ENCODE measurements at regions not wholly inside any gene's neighbourhood (a gene's known extent, or its start where the extent isn't known, plus 50 kb on each side); places are given as distances from the start of the nearest gene placed in this dataset.
"Not testable (repeated sequence)": the region's sequence is repeated elsewhere in the genome, so short reads cannot be mapped to it uniquely, and the experiment has no call there.

DNA sequence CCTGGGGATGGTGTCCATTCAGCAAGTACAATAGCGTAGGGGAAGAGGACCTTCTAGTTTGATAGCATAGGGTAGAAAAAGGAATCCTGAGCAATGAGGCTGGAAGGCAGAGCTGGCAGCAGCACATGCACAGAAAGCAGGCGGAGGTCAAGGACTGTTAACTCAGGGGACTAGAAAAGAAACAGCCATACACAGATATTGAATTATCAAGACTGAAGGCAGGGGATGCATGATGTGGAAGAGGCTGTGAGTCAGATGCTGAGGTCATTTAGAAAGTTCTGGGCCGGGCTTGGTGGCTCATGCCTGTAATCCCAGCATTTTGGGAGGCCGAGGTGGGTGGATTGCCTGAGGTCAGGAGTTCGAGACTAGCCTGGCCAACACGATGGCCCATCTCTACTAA, 65.6 kb downstream of the OPTC start:
- DNase-seq (ENCODE audit: low read depth) = peak; percentile 86

DNA sequence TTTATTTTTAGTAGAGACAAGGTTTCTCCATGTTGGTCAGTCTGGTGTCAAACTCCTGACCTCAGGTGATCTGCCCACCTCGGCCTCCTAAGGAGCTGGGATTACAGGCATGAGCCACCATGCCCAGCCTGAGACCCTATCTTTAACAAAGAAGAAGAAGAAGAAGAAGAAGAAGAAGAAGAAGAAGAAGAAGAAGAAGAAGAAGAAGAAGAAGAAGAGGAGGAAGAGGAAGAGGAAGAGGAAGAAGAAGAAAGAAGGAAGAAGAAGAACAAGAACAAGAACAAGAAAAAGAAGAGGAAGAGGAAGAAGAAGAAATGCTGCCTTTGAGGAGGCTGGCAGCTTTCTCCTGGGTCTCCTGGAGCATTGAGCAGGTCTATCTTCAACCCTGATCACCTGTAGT, 64.9 kb upstream of the ATP2B4 start:
- DNase-seq (ENCODE audit: low read depth) = not testable (repeated sequence)

DNA sequence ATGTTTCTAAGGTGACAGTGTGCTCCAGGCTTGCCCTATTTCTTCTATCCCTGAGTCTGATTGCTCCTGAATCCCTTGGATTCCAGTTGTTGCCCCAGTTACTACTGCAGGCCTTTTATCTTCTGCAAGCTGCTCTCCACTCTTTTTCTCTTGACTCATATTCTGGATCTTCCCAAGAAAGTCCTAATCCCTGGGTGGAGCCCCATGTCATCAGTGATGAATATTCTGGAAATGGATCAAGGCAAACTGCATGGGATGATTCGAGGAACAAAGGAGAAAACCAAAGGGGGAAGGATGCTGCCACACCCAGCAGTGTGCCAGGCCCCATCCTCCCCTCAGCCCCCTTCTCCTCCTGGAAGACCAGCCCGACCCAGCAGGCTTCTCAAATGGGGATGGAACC, 63.3 kb upstream of the ATP2B4 start:
- DNase-seq (ENCODE audit: low read depth) = peak; percentile 6

DNA sequence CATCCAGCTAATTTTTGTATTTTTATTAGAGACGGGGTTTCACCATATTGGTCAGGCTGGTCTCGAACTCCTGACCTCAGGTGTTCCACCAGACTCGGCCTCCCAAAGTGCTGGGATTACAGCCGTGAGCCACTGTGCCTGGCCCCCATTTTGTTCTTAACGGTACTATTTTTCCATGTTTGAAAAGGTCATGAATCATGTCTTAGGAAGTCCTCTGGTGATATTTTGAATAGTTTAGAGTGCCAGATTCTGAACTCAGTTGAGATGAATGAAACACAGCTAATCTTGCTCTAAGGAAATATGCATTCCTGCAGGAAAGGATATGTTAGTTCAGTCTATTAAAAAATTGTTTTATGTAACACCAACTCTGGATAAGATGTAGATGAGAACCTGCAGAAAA, 62.6 kb upstream of the ATP2B4 start:
- DNase-seq (ENCODE audit: low read depth) = no peak

DNA sequence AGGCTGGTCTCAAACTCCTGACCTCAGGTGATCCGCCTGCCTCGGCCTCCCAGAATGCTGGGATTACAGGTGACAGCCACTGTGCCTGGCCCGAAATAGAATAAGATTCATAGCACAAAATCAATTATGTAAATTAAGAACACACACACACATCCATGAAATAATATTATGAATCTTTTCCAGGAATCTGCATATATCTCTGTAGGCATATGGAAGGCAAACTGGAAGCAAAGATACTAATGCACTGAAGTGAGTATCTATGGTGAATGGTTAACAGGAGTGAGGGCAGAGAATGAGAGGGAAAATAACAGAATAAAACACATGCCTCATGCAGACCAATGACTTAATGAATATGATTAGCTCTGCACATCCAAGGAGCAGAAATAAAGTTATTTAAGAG, 61.6 kb upstream of the ATP2B4 start:
- no peak for DNase-seq (ENCODE audit: low read depth)

DNA sequence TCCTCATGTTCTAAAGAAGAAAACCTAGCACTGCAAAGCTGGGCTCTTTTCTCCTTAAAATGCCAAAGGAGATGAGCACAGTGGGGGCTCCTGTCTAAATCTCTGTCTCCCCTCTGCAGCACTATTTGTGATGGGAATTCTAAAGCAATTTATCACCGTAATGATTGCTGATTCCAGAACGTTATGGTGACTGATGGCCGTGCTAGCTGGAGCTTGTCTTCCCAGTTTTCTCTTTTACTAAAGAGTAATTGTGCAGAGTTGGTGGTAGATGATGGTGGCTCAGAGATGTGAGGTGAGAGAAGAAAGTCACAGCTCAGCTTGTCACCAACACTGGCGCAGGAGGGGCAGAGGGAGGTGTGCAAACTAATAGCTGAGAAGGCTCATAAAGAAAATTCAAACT, 60.7 kb upstream of the ATP2B4 start:
- DNase-seq (ENCODE audit: low read depth) = no peak

DNA sequence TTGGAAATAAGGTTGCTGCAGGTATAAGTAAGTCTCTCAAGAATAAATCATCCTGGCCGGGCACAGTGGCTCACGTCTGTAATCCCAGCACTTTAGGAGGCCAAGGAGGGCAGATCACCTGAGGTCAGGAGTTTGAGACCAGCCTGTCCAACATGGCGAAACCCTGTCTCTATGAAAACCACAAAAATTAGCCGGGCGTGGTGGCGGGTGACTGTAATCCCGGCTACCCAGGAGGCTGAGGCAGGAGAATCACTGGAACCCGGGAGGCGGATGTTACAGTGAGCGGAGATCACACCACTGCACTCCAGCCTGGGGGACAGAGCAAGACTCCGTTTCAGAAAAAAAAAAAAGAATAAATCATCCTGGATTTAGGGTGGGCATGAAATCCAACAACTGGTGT, 59.7 kb upstream of the ATP2B4 start:
- not testable (repeated sequence) for DNase-seq (ENCODE audit: low read depth)

DNA sequence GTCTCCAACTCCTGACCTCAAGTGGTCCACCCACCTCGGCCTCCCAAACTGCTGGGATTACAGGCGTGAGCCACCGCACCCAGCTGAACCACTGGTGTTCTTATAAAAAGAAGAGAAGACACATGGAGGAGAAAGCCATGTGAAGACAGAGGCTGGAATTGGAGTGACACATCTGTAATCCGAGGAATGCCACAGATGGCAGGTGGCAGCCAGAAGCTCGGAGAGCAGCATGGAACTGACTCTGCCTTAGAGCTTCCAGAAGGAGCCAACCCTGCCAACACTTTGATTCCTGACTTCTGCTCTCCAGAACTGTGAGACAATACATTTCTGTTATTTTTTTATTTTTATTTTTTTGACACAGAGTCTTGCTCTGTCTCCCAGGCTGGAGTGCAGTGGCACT, 59.0 kb upstream of the ATP2B4 start:
- DNase-seq (ENCODE audit: low read depth) = no peak

DNA sequence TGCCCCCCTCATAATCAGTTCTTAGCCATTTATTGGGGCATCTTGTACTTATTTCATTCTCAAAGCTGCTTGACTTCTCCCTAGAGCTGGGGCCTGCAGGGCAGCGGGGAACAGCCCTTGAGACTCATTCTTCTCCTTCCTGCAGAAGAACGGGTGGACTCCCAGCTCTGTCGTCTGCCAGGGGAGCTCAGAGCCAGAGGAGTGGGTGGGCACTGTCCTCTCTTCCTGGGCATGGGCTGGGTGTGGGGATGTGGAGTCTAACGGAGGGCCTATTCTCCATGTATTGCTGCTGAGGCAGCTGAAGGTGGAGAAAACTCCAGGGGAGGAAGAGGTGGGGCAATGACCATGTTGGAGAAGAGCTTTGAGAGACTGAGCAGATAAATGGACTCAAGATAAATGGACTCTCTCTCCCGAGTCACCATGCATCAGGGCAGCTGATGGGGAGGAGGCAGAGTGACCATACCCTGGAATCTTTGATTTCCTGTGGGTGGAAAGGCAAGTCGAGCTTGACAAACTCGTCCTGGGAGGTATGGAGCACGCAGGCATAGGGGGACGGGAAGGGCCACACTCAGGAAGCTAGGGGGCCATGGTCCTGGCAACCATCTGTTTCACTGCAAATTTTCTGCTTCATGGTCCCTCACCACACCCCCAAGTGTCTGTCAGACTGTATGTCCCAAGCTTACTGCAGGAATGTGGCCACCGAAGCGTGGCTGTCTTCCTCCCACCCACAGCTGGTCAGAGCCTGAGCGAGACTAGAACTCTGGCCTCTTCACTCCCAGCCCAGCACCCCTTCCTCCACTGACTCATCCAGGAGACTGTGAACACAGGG, 56.9 kb upstream of the ATP2B4 start:
- peak; percentile 92 for DNase-seq (ENCODE audit: low read depth)

DNA sequence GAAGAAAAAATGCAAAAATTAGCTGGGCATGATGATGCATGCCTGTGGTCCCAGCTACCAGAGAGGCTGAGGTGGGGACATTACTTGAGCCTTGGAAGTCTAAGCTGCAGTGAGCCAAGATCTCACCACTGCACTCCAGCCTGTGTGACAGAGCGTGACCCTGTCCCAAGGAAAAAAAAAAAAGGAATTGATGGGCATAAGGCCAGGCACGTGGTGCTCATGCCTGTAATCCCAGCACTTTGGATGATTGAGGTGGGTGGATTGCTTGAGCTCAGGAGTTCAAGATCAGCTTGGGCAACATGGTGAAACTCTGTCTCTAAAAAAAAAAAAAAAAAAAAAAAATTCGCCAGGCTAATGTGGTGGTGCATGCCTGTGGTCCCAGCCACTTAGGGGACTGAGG, 55.8 kb upstream of the ATP2B4 start:
- DNase-seq (ENCODE audit: low read depth) = peak; percentile 65

DNA sequence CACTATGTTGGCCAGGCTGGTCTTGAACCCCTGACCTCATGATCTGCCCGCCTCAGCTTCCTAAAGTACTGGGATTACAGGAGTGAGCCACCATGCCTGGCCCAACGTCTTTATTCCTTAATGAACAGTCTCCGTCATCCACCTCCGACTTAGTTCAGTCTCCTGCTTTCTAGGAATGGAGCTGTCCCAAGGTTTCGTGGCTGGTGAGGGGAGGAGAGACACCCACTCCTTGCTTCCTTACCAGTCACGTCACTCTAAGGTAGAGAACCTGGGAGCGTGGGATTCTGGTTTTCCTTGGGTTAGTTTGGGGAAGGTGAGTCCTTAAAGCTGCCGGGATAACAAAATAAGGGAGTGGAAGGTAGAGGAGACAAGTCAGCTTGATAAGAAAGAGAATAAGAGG, 55.0 kb upstream of the ATP2B4 start:
- DNase-seq (ENCODE audit: low read depth) = no peak

DNA sequence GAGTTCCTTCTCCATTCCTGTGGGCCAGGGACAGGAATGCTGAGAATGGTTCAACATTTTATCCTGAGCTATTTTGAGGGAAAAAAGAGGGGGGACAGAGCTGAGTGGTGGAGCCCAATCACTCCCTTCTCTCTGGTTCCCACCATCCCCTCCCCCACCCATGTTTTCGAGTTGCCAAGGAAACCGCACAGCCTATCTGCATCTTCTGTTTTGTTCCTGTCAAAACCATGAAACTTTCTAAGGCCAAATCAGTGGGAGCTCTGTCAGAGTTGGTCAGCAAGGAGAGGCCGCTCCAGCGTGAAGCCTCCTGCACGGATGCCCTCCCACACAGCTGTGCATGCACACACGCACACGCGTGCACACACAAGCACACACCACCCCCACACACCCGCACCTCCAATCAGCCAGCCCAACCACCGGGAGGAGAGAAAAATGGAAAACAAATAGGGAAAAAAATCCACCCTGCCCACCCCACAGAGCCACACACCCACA, 54.5 kb upstream of the ATP2B4 start:
- DNase-seq (ENCODE audit: low read depth) = no peak

DNA sequence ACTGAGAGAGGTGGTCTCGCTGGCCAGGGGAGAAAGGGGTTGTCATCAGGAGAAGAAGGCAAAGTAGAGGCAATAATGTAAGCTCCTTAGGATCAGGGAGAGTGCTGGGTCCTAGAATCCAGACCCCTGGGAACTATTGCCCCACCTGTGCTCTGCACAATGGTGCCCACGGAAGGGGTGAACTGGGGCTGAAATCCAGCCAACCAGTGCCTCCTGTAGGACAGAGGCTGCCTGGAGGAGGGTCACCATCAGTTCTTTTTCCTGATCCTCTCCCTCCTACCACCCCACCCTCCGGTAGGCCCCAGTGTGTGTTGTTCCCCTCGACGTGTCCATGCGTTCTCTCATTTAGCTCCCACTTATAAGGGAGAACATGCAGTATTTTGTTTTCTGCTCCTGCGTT, 52.9 kb upstream of the ATP2B4 start:
- no peak for DNase-seq (ENCODE audit: low read depth)
